ENCODE measurements at regions not wholly inside any gene's neighbourhood (a gene's known extent, or its start where the extent isn't known, plus 50 kb on each side); places are given as distances from the start of the nearest gene placed in this dataset.
"Not testable (repeated sequence)": the region's sequence is repeated elsewhere in the genome, so short reads cannot be mapped to it uniquely, and the experiment has no call there.

DNA sequence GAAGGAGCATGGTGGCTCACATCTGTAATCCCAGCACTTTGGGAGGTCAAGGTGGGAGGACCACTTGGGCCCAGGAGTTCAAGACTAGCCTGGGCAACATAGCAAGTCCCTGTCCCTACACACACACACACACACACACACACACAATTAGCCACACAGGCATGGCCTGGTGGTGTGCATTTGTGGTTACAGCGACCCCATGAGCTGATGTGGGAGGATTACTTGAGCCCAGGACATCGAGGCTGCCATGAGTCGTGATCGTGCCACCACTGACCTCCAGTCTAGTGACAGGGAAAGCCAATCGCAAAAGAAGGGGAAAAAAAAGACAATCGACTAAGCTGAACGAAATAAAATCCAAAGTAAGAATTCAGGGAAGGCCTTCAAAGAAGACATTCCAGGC is 67.9 kb downstream of the TBX3 start:
- no peak for DNase-seq

DNA sequence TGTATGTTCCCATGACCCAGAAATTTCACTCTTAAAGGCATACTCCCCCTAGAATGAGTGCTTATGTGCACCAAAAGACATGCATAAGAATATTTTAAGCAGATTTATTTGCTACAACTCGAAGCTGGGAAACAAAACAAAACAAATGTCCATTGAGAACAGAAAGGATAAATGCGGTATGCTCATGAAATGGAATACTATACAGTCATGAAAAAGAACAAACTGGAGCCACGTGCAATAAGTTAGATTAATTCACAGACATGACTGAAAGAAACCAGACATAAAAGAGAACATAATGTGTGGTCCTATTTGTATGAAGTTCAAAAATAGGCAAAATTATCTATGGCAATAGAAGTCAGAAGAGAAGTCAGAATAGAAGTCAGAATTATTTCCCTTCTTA is 69.9 kb downstream of the TBX3 start:
- no peak for DNase-seq

DNA sequence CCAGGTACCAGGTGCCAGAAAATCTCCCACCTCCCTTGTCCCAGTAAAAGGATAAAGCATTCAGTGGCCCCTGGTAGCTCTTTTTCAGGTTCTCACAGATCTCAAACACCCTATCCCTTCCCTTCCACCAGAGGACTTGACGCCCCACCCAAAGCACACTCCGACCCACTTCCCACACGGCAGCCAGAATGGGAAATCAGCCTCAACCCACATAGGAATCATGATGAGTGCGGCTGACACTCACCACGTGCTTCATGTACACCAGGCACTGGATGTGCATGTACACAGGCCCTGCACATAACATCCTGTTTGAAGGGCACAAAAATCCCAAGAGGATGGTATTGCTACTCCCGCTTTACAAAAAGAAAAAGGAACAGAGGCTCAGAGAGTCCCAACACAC is 71.9 kb downstream of the TBX3 start:
- DNase-seq: no peak

DNA sequence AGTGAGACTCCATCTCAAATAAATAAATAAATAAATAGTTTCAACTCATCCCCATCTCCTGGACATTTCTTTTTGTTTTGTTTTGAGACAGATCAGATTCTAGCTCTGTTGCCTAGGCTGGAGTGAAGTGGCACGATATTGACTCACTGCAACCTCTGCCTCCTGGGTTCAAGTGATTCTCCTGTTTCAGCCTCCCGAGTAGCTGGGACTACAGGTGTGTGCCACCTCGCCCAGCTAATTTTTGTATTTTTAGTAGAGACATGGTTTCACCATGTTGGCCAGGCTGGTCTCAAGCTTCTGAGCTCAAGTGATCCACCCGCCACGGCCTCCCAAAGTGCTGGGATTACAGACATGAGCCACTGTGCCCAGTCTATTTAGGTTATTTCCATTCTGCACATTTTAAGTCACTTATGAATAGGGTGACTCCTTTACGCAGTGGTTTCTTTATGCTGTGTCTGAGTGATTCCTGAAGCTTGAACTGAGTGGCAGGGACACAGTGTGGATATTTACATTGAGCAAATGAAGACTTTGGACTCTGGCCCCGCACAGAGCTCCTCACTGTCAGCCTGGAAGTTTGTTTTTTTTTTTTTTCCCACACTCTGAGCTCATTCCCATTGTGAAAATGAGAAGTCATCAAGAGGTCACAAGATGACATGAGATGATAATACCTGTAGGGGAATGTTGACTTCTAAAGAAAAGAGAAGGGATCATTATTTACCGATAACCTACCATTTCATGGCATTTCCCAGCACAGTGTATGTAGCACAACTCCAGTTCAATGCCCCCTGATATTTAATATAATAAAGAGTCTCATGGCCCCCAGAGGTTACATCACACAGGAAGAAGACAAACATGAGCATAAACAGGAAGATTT is 72.6 kb downstream of the TBX3 start:
- no peak for DNase-seq

DNA sequence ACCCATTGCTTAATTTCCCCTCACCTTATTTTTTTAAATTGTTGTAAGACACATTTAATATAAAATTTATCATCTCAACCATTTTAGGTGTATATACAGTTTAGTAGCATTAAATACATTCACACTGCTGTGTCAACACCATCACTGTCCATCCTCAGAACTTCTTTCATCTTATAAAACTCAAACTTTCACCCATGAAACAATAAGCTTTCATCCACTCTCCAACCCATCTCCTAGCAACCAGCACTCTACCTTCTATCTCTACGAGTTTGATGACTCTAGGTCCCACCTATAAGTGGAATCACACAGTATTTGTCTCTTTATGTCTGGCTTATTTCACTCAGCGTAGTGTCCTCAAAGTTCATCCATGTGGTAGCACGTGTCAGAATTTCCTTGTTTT is 75.5 kb downstream of the TBX3 start:
- no peak for DNase-seq

DNA sequence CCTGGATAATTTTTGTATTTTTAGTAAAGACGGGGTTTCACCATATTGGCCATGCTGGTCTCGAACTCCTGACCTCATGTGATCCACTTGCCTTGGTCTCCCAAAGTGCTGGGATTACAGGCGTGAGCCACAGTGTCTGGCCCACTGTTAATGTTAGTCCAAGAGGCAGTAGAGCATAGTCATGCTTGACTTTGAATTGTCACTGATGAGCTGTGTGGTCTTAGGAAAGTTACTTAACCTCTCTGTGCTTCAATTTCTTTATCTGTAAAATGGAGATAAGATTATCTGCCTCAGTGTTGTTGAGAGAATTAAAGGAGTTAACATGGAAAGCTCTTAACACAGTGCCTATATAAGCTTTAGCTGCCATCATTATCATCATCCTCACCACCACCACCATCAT is 78.1 kb downstream of the TBX3 start:
- DNase-seq: no peak

DNA sequence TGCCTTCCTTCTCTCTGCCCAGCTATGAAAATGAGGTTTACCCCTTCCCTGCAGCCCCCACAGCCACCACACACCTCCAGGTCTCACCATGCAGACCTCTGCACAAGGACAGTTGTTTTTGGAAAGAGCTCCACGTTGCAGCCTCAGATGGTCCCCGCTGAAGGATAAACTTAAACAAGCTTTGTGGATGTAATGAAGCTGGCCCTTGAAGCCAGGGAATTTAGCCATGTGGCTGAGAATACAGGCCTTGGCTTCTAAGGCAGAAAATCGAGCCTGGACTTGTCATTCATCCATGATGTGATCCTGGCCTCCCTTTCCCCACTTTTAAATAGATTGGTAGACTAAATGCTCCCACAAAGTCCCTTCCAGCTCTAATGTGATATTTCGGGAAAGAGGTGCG is 79.4 kb downstream of the TBX3 start:
- DNase-seq: no peak

GRCh38 chr12:114600584-114600983 is 83.4 kb downstream of the TBX3 start:
- DNase-seq: not testable (repeated sequence)

- no peak for DNase-seq
These were observed 85.9 kb downstream of the TBX3 start for GRCh38 chr12:114598111-114598510.

DNA sequence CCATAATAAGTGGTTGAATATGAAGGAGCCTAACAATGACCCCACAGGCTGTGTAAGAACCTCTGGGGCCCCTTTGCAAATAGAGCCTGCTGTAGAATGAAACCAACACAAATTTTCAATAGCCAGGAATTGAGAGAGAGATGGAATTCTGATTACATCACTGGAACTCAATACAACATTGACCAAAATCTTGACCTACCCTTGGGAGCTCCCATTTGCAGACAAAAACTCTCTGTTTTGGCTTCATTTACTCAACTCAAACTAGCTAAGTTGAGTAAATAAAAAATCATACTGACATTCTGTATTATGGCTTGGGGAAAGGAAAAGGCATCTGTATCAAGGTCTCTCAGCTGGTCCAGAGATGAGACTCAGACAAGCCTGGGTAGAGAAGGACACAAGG is 91.0 kb downstream of the TBX3 start:
- DNase-seq: no peak

GRCh38 chr12:114588061-114588460 is 95.9 kb downstream of the TBX3 start:
- DNase-seq: no peak

DNA sequence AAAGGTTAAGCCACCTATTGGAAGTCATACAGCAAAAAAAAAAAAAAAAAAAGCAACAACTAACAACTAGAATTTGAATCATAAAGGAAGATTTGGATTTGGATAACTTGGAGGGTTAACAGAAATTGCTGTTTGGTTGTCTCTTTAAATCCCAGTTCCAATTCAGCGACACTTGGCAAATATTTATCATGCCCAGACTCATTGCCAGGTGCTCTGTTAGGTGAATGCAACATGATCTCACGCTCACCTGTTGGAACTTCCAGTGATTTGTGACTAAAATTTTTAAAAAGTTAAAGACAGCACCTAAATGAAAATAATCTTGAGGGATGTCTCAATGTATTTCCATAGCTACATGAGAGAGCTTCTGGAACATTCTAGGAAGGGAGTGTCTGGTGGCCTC is 103.7 kb downstream of the TBX3 start:
- DNase-seq: no peak

DNA sequence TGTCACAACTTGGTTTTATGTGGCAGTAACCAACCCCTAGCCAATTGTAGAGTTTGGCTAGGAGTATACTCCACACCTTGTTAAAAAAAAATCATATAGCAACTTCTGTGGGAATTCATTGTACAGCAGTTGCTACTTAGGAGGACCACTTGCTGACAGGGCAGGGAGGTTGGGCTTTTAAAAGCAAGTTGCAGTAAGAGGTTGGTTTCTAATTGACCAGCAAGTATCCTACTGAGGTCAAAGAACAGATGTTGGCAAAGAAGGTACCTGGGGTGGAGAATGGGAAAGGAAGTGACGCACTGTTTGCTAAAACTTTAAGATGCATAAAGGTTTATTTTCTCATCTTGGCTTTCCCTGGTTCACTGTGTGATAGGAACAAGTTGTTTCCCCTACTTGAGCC is 104.6 kb downstream of the TBX3 start:
- no peak for DNase-seq

DNA sequence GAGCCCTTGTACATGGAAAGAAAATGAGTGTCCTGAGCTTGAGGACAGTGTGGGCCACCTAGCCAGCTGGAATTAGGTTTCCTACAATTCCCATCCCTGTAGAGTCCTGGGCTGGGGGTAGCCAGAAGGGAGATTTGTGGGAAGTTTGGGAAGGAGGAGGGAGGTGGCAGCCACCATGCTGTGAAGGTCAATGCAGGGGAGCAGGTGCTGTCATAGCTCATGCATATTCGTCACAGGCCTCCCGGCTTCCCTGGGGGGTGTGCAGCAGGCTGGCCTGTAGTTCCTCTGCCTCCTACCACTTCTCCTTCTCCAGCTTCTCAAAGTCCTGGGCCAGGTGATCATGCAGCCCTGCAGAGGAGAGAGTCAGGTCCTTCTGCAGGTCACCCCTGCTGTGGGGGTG is 121.3 kb downstream of the TBX3 start:
- no peak for DNase-seq

GRCh38 chr12:114555451-114555850 is 128.5 kb downstream of the TBX3 start:
- DNase-seq: no peak

GRCh38 chr12:114547636-114548035 is 136.3 kb downstream of the TBX3 start:
- no peak for DNase-seq

DNA sequence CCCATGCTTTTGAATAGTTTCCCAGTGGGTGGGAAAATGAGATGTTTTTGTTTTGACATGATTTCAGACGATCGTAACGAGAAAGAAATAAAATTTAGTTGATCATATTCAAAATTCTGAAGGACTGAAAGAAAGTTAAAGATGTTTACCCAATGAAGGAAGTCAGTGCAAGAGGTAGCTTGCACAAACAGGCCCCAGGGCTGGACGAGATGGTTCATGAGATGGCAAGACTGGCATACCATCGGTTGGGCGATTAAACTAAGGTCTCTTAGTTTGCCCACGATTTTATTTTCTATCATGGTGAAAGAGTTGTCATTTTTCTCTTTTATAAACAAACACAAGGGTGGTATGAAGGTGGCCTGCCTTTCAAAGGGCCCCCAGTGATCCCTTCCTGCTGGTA is 124.5 kb upstream of the TBX5 start:
- DNase-seq: no peak

- DNase-seq: no peak
These were observed 124.0 kb upstream of the TBX5 start for GRCh38 chr12:114529966-114530365.

DNA sequence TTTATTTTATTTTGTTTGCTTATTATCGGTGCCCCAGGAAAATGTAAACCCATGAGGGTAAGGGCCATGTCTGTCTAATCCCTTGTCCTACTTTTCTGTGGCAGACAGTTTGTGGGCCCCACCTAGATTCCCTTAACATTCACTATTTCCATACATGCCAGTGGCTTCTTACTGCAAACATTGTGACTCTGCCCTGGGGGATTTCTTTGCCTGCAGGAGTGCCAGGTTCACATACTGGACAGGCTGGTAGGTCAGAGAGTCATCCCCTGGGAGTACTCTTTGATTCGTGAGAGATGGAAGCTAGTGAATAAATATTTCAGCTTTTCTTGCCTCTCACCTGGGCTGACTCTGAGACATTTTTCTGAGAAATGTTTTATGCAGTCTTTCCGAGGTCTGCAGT is 122.8 kb upstream of the TBX5 start:
- no peak for DNase-seq

DNA sequence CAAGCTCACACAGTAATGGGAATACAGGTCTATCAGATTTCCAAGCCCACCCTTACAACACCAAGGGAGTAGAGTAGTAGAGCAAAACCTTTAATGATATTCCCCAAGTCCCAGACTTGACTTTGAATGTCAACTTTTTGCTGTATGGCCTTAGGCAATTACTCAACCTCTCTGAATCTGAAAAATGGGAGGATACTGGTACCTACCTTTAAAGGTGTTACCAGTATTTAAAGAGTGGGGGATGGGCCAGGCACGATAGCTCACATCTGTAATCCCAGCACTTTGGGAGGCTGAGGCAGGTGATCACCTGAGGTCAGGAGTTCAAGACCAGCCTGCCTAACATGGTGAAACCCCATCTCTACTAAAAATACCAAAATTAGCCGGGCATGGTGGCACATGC is 115.2 kb upstream of the TBX5 start:
- not testable (repeated sequence) for DNase-seq

GRCh38 chr12:114512351-114512750 is 106.4 kb upstream of the TBX5 start:
- no peak for DNase-seq

GRCh38 chr12:114508529-114509129 is 102.7 kb upstream of the TBX5 start:
- peak; percentile 35 to 68 for DNase-seq

GRCh38 chr12:114506651-114507050 is 100.7 kb upstream of the TBX5 start:
- DNase-seq: no peak

GRCh38 chr12:114504311-114504710 is 98.4 kb upstream of the TBX5 start:
- DNase-seq: no peak

DNA sequence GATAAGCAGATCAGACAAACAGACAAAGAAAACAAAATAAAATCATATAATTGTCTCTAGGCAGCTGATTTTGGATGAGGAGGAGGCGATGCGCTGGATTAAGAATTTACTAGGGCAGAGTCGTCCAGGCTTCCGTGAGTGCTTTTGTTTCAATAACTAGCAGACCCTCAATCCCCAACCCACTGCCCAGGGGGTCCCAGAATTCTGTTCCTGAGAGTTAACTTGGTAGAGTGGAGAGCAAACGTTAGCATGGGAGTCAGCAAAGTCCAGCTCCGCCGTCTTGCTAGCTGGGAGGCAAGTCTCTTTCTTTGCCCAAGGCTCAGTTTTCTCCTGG is 95.5 kb upstream of the TBX5 start:
- DNase-seq: no peak
